ENCODE measurements at regions not wholly inside any gene's neighbourhood (a gene's known extent, or its start where the extent isn't known, plus 50 kb on each side); places are given as distances from the start of the nearest gene placed in this dataset.

- no peak for ATAC-seq
- Histone ChIP-seq H3K4me1 (ENCODE audit: control insufficient read depth, insufficient read depth, low read length) (no peaks in the 10 kb centered on the region), H3K27me3 (ENCODE audit: control insufficient read depth, insufficient read depth, low read length) (peaks cover 3% of the 10 kb centered on the region; the same call in 1 of the 2 replicates), H3K9me3 (ENCODE audit: control insufficient read depth, insufficient read depth, low read depth, low read length) (no peaks in the 10 kb centered on the region), H3K27ac (ENCODE audit: low read length) (no peak overlapping the region), H3K36me3 (ENCODE audit: control insufficient read depth, insufficient read depth, low read length) (no peaks in the 10 kb centered on the region), H3K4me3 (ENCODE audit: low read depth in 2 of 2, low read length in 2 of 2) (no peak overlapping the region)
- no peak for DNase-seq (ENCODE audit: low read depth, low spot score)
- TF ChIP-seq CTCF (IDR thresholded peaks at IDR 0.05), result no peak
- TF ChIP-seq TCF7L2 (IDR thresholded peaks at IDR 0.05; ENCODE audit: low read depth, low read length), result no peak
- no peak for TF ChIP-seq SIN3A (IDR thresholded peaks at IDR 0.05; ENCODE audit: borderline replicate concordance, insufficient read depth, low read depth, low read length)
- no peak for TF ChIP-seq REST (IDR thresholded peaks at IDR 0.05; ENCODE audit: insufficient read depth in 1 of 2, low read depth in 2 of 2, low read length in 1 of 2)
- TF ChIP-seq POLR2AphosphoS5 (IDR thresholded peaks at IDR 0.05; ENCODE audit: low read depth, low read length), result no peak
- no TSS peak for BruUV-seq (replicated peaks)
- POLR2A ChIA-PET, result no interaction called here
- CTCF ChIA-PET, result no interaction called here
- intact Hi-C loops (cut with micrococcal nuclease; ENCODE audit: unreplicated experiment), result no loop called here
- in situ Hi-C loops (cut with HindIII; ENCODE audit: low pct_unique_long_range_greater_than_20kb, low sequenced_read_pairs), result no loop called here
Measured at GRCh38 chr7:98719396-98719795, 102.3 kb downstream of the NPTX2 start.

- in situ Hi-C loops (cut with HindIII; ENCODE audit: low pct_unique_long_range_greater_than_20kb, low sequenced_read_pairs) (no loop called here), intact Hi-C loops (cut with micrococcal nuclease; ENCODE audit: unreplicated experiment) (no loop called here)
- Histone ChIP-seq H3K4me1 (ENCODE audit: control insufficient read depth, insufficient read depth, low read length) (no peaks in the 10 kb centered on the region), H3K9me3 (ENCODE audit: control insufficient read depth, insufficient read depth, low read depth, low read length) (no peaks in the 10 kb centered on the region), H3K36me3 (ENCODE audit: control insufficient read depth, insufficient read depth, low read length) (no peaks in the 10 kb centered on the region), H3K27ac (ENCODE audit: low read length) (no peak overlapping the region), H3K27me3 (ENCODE audit: control insufficient read depth, insufficient read depth, low read length) (no peaks in the 10 kb centered on the region), H3K4me3 (ENCODE audit: low read depth in 2 of 2, low read length in 2 of 2) (no peak overlapping the region)
- CTCF ChIA-PET, result no interaction called here
- no peak for DNase-seq (ENCODE audit: low read depth, low spot score)
- TF ChIP-seq REST (IDR thresholded peaks at IDR 0.05; ENCODE audit: insufficient read depth in 1 of 2, low read depth in 2 of 2, low read length in 1 of 2), result no peak
- TF ChIP-seq CTCF (IDR thresholded peaks at IDR 0.05), result no peak
- no peak for TF ChIP-seq SIN3A (IDR thresholded peaks at IDR 0.05; ENCODE audit: borderline replicate concordance, insufficient read depth, low read depth, low read length)
- no peak for TF ChIP-seq POLR2AphosphoS5 (IDR thresholded peaks at IDR 0.05; ENCODE audit: low read depth, low read length)
- TF ChIP-seq TCF7L2 (IDR thresholded peaks at IDR 0.05; ENCODE audit: low read depth, low read length), result no peak
- POLR2A ChIA-PET, result interaction anchor here (0.7 kb wide), 1 partner anchor 20 kb away, joined by 3 read pairs; no protein-coding TSS in a partner anchor
- no TSS peak for BruUV-seq (replicated peaks)
- ATAC-seq, result no peak
Measured at GRCh38 chr7:98722402-98722801, 105.3 kb downstream of the NPTX2 start.
